Neural cell (in vitro differentiated cells): ENCODE measurements at regions not wholly inside any gene's neighbourhood (a gene's known extent, or its start where the extent isn't known, plus 50 kb on each side); places are given as distances from the start of the nearest gene placed in this dataset.

Experiments
- POLR2AphosphoS5 ChIP-seq: IDR thresholded peaks from 2 replicates; pipeline ENCODE4 v1.6.1; 2012
- TF ChIP-seq, protein P1 (sequence below): fragments of 450-650 bp; IDR thresholded peaks from 2 replicates; pipeline ENCODE4 v1.5.1; 2014; ENCODE audit warnings: antibody characterized with exemption, mild to moderate bottlenecking, moderate library complexity; ENCODE audit not compliant: poor library complexity, severe bottlenecking
- TF ChIP-seq, protein P2 (sequence below): IDR thresholded peaks from 2 replicates; pipeline ENCODE4 v1.6.1; 2012; ENCODE audit warnings: borderline replicate concordance

- TF ChIP-seq, protein P1, sequence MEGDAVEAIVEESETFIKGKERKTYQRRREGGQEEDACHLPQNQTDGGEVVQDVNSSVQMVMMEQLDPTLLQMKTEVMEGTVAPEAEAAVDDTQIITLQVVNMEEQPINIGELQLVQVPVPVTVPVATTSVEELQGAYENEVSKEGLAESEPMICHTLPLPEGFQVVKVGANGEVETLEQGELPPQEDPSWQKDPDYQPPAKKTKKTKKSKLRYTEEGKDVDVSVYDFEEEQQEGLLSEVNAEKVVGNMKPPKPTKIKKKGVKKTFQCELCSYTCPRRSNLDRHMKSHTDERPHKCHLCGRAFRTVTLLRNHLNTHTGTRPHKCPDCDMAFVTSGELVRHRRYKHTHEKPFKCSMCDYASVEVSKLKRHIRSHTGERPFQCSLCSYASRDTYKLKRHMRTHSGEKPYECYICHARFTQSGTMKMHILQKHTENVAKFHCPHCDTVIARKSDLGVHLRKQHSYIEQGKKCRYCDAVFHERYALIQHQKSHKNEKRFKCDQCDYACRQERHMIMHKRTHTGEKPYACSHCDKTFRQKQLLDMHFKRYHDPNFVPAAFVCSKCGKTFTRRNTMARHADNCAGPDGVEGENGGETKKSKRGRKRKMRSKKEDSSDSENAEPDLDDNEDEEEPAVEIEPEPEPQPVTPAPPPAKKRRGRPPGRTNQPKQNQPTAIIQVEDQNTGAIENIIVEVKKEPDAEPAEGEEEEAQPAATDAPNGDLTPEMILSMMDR = no peak
- TF ChIP-seq POLR2AphosphoS5 = no peak
- TF ChIP-seq, protein P2, sequence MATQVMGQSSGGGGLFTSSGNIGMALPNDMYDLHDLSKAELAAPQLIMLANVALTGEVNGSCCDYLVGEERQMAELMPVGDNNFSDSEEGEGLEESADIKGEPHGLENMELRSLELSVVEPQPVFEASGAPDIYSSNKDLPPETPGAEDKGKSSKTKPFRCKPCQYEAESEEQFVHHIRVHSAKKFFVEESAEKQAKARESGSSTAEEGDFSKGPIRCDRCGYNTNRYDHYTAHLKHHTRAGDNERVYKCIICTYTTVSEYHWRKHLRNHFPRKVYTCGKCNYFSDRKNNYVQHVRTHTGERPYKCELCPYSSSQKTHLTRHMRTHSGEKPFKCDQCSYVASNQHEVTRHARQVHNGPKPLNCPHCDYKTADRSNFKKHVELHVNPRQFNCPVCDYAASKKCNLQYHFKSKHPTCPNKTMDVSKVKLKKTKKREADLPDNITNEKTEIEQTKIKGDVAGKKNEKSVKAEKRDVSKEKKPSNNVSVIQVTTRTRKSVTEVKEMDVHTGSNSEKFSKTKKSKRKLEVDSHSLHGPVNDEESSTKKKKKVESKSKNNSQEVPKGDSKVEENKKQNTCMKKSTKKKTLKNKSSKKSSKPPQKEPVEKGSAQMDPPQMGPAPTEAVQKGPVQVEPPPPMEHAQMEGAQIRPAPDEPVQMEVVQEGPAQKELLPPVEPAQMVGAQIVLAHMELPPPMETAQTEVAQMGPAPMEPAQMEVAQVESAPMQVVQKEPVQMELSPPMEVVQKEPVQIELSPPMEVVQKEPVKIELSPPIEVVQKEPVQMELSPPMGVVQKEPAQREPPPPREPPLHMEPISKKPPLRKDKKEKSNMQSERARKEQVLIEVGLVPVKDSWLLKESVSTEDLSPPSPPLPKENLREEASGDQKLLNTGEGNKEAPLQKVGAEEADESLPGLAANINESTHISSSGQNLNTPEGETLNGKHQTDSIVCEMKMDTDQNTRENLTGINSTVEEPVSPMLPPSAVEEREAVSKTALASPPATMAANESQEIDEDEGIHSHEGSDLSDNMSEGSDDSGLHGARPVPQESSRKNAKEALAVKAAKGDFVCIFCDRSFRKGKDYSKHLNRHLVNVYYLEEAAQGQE = no peak
Measured at GRCh38 chr9:71442937-71443336, 321.5 kb upstream of the TRPM3 start.
